ENCODE measurements at regions not wholly inside any gene's neighbourhood (a gene's known extent, or its start where the extent isn't known, plus 50 kb on each side); places are given as distances from the start of the nearest gene placed in this dataset.

DNA sequence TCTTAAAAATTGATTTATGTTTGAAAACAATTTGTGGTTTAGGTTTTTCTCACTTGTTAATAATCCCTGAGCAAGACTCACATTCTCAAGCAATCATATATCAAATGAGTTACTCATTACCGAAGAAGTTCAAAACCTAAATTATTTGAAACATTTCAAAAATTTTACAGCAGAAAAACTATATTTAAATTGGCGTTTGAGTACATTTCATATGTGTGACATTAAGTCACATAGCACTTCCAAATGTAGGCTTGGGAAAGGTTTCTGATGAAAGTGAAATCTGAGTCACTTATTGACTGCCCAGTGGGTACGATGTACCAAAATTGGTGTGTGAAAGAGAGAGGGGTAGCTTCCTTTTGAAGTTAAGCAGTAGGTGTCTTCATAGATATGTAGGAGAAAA lies 411.4 kb upstream of the SGCD start:
- DNase-seq: peak in 1 of 3 donors; percentile 53

DNA sequence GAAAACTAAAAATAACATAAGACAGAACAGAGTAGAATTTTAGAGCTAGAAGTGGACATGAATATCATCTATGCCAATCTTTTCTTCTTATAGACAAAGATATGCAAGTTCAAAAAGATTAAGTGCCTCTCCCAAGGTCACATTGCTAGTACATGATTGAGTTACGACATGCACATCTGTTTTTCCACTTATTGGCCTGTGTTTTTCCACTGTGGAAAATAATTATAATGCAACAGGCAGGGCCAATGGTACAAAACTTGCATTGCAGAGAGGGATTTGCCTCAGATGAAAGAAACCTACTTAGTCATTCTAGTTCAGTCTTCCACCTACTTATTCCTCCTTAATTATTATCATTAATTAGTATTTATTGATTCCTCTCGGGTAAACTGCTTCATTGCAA lies 407.8 kb upstream of the SGCD start:
- peak; percentile 82 to 93 (median 83) for DNase-seq

DNA sequence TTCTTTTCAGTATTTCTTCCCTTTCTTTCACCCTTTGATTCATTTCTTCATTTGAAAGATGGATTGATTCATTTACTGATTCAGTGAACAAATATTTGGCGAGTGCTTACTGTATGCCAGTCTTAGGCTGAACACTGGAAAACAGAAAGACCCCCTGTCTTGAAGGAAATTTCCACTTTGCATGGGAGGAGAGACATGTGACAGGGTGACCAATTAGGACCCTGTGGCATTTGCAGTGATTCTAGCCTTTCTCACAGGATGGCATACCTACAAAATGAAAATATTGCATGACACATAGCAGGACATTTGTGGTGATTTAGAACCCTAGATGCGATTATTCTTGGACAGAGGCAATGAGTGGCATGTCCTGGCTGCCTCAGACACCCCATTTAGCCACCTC lies 407.2 kb upstream of the SGCD start:
- no peak for DNase-seq

DNA sequence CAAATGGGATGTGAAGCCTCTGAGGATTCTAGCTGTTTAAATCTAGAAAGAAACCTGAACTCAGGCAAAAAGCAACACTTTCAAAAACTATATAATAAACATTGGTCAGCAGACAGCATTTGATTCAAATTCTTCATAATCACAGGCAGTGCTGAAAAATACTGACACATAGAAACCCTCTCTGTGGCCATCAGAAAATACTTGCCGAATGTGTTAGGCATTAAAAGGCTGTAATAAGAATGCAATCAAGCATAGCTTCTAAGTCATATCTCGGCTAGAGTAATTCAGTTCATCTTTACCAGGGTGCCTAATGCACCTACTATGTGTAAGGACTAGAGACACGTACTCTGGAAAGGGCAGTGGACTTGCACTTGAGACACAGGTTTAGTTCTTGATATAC lies 405.3 kb upstream of the SGCD start:
- no peak for DNase-seq

DNA sequence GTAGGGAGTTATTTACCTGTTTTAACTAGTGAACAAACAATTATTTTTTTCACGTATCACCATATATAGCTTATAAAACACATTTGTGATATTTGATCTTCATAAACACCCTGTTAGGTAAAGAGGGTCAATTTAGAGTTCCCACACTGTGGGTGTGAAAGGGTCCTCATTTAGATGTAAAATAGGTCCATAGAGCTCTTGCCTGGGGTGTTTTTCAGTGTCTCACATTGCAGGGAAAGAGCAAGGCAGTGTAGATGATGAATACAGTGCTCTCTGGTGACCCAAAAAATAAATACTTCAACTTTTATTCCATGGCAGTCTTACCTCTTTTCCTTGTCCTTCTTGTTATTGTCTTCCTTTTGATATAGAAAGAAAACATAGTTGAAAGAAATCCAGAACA lies 403.2 kb upstream of the SGCD start:
- no peak for DNase-seq

DNA sequence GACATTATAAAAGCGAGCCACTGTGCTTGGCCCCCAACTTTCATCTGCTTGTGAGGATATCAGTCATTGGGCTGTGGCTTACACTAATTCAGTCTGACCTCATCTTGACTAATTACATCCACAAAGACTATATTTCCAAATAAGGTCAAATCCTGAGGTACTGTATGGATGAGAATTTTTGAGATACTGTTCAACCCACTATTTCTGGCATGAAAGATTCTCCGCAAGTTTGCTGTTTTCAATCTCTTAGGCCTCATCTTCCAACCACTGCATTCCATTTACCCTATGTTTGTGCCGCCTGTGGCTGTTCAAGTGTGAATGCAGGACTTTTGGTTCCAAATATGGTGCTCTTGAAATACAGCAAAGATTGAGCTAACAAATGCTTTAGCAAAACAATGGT lies 400.9 kb upstream of the SGCD start:
- DNase-seq: peak in 1 of 3 donors; percentile 88

DNA sequence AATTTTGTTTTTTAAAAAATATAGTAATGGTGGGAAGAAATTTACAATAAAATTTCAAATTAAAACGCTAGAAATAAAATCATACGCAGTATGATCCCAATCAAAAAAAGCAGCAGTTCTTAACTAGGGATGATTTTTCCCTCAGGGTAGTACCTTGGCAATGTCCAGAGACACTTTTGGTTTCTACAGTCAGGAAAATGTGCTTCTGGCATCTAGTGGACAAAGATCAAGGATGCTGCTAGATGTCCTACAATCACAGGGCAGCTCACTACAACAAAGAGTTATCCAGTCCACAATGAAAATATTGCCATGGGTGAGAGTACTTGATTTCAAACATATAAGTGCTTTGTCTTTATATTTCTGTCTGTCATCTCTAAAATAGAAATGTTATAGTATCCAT lies 400.2 kb upstream of the SGCD start:
- DNase-seq: no peak

DNA sequence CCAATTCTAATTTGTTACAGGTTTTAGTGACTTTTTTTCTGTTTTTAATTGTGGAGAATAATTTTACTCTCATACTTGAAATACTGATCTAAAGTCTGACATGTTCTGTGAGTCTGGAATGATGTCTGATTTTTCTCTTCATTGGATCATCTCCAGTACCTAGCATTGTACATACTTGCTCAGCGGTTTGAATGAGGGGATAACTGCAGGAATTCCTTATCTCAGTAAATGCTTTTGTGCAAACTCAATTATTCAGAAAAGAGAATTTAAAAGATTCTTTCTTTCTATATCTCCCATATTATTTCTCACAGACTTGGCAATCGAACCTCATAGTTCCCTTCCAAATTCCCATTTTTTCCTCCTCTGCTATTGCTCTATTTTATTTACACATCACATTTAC lies 397.9 kb upstream of the SGCD start:
- no peak for DNase-seq

DNA sequence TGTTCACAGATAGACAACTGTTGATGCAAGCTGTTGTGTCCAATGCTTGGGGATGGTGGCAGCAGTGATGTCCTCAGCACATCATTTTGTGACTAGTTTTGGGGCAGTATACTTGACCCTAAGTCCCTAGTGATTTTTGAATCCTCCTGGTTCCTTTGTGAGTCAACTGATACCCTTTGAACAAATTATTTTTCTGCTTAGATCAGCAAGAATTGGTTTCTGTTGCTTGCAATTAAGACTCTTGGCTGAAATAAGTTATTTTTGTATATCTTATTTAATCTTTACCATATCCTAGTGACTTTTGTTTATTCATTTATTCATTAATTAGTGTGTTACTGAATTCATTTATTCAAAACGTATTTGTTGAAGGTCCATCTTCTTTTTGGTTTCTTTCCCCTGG lies 392.0 kb upstream of the SGCD start:
- no peak for DNase-seq

DNA sequence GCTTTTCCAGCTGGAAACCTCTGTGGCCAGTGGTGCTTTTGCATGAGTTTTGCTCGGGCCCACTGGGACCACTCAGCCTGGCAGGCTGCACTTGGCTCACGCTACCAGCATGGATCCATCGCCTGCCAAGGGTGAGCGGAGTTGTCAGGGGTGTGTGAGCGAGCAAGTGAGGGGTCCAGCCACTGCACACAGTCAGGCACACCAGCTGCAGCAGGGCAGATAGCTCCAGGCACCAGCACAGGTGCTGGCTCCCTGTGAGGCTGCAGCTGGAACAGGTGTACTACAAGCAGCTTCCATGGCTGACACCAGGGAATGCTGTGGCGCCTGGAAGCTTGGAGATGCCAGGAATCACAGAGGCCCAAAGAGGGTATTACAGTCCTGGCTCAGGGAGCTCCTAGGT lies 391.2 kb upstream of the SGCD start:
- no peak for DNase-seq

DNA sequence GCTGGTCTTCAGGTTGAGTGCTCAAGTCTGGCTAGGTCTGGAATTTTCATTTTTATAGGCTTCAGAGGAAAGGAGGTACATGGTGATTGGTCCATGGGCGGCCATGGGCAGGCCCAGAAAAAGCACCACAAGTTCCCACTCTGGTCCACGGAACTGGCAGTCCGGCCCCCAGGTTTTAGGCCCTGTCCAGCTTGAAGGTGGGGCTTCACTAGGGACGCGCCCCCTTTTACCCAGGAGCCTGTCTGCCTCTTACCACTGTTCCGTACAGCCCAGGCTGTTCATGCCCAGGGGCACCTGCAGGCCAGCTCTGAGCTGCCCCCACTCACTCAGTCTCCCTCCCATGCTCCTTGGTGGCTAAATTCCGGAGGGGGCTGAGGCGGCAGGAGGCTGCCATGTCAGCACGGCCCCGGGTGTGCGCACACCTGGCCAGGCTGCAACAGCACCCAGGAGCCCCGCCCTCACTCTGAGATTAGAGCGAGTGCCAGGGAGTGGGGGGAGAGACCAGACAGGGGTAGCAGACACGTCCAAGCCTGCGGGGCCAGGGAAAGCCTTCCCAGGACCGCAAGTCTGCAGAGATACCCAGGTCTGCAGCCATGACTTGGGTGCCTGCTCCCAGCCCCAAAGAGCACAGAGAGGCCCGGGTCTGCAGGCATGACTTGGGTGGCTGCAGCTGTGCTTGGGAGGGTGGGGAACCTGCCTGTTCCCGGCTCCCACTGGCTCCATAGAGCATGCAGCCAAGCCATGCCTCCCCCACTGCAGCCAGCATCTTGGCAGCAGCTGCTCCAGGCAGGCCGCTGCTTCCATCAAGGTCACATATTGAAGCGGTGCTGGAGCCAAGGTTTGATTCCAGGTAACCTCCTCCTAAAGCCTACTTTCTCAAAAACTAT lies 390.2 kb upstream of the SGCD start:
- peak in 1 of 3 donors; percentile 19 for DNase-seq

DNA sequence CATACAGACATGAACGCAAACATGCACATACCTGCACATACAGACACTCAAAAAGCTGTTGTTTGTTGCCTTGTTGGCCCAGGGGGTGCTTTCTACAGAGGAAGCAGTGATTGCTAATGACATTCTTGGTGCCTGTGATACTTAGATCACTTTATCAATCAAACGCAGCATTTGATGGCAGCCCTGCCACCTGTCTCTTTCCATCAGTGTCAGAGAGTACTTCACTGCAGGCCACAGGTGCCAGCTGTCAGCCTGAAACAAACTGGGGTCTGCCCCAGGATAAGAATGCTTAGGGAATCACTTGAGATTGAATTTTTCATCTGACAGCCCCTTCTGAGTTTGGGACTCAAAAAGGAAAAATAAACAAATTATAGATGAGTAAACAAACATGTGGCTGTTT lies 388.9 kb upstream of the SGCD start:
- DNase-seq: peak in 1 of 3 donors; percentile 23

DNA sequence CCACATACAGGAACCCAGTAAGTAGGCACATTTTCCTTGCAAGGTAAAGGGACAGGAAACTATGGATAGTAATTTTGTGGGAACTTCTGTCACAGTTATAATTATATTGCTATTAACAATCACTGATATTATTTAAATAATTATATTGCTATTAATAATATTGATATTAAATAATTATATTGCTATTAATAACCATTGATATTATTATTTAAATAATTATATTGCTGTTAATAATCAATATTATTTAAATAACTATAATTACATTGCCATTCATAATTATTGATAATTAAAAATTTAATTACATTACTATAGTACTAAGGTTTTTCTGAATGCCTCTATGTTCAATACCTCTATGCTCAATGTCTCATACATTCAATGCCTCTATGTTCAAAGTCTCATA lies 385.6 kb upstream of the SGCD start:
- DNase-seq: no peak

DNA sequence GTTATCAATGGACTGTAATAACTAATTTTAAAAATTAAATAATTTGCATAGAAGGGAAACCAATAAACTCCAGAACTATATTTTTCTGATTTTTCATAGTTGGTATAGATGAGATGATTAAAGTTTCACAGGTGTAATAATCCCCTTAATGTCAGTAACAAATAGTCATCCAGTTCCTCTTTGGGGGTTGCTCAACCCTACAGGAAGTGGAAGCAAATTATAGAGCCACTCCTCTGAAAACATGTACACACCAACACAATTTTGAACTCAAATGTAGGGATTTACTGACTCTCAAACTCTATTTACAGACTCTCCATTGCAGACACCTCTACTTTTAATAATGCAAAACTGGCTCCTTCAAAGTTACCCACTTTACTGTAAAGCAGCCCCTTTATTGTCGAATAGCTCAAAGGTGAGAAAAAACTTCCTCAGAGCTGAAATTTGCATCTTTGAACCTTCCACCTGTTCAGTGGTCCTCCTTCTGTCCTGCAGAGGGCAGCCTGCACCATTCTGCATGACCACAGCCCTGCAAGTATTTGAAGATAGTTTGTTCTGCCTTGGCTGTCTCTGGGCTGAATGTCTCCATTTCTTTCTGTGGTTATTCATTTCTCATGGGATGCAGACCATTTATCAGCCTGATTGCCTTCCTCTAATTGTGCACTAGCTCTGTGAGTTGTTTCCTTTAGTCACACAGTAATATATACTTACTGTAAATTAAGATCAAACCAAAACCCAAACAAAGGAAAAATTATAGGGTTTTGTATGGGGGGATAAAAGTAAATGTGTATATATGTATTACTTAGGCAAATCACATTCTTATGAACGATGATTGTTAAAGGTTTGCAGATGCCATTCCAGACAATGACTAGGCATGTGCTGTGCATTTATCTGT lies 383.2 kb upstream of the SGCD start:
- peak; percentile 51 to 77 (median 51) for DNase-seq

DNA sequence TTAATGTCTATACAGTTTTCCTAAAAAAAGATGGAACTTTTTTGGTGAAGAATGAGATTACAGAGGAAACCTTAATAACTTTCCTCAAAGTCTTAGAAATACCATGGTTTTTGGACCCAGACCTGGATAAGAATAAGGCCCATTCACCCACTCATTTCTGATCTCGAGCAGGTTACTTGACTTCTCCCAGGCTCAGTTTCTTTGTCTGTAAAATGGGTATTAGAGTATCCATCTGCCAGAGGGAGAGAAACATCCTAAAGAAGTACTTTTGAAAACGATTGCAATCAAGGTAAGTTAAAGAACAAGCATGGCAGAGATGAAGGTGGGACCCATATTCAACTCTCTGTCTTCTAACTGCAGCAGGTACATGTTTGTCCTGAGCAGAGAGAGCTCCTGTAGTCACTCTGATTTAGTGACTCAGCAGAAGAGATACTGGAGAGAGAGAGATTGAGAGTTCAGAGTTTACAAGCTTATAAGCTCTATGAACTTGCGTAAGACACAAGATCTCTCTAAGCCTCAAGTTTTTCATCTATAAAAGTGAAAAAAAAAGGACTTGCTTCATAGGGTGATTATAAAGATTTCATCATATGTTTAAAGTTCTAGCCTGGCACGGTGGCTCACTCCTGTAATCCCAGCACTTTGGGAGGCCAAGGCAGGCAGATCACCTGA lies 379.4 kb upstream of the SGCD start:
- no peak for DNase-seq

DNA sequence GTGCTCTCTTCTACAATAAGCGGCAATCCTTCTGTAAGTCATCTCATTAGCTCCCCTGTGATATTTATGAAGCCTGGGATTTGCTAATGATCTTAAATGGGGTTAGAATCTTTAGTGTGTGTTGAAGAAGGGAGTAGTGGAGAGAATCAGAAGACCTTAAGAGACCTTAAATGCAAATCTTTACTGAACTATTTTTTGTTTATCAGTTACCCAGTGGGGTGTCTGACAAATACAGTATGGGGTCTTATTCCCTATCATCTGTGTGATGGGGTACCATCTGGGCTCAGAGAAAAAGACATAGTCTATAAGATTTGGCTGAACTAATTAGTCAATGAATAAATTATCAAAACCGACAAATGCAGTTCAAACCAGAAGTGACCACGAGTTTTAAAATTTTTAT lies 378.4 kb upstream of the SGCD start:
- DNase-seq: no peak

DNA sequence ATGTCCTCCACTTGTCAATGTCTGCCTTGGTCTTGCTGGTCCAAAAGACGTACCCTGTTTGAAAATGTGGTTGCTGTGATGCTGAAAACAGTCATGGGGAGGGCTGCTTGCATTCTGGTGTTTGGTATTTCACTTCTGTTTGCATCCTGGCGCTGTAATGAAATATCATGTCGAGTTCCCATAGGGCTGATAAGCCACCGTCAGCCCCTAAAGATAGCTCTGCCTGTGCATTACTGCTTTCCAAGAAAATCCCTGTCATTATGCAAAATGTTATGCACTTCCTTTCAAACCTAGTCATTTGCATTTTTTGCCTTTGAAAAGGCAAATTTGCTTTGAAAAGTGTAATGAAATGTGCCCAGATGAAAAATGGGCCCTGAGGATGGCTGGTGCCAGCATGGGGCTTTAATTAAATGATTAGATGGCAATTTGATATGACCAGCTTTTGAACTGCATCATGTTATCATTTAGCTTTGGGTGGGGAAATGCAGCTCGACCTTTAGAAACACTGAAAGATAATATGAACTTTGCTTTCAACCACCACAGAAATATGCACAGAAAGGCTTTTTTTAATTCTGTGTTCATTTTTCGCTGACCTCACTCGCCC lies 374.4 kb upstream of the SGCD start:
- DNase-seq: no peak

DNA sequence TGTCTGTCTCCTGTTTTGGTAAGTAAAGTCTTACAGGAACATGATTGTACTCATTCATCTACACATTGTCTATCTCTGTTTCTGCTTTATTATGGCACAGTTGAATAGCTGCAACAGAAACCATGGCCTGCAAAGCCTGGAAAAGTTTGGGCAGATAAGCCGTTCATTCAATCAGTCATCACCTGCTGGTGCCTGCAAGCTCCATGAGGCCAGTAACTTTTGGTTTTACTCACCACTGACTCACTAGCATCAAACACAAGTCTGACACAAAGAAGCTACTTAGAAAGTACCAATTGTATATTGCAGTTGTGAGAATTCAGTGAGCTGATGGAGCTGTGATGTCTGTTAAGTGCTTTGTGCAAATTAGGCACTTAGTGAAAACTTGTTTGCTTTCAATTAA lies 373.6 kb upstream of the SGCD start:
- DNase-seq: no peak

DNA sequence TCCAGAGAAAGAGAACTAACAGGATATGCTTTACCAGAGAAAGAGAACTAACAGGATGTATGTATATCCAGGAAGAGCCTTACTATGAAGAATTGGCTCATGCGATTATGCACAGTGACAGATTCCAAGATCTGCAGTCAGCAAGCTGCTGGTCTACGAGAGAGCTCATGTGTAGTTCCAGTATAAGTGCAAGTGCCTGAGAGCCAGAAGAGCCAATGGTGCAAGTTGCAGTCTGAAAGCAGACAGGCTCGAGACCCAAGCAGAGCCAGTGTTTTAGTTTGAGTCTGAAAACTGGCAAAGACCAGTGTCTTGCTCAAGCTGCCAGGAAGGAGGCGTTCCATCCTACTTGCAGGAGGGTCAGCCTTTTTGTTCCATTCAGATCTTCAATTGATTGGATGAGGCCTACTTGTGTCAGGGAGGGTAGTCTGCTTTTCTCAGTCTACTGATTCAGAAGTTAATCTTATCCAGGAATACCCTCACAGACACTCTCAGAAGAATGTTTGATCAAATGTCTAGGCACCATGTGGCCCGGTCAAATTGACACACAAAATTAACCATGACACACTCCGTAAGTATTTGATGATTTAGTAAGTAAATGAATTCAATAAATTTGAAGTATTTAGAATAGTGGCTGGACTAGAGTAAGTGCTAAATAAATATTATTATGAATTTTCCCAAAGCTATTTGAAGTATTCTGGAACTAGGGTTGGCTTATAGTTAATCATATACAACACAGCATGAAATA lies 372.1 kb upstream of the SGCD start:
- peak; percentile 62 to 80 (median 71) for DNase-seq

DNA sequence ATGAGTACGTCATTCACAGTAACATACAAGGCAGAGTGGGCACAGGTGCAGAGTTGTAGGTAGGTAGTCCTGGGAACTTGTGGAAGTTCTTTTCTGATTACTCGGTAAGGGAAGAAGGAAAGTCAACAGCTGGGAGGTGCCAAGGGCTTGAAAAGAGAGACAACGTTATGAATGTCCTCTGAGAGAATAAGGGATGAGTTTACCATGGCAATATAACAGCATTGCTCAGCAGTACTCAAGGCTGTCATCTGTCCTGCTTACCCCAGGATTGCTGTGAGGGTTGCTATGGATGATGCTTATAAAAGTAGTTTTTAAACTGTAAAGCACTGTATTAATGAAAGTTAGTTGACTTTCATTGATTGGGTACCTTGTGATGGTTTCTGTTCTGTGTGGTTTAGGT lies 369.1 kb upstream of the SGCD start:
- DNase-seq: no peak

DNA sequence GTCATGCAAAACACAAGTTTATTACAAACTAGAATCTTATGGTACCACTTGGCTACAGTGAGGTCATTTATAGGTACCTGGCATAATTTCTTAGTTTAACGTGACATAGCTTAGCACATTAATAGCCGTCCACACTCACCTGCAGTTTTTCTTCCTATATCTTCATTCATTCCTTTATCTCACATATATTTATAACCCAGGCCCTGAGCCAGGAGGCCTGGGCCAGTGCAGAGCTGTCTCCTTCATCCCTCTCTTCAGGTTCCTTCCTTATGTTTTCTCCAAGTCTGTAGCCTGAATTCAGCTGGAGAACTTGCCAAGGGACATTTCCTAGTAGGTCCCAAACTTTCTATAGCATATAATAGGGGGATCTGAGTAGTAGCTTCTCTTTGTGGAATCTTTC lies 367.9 kb upstream of the SGCD start:
- no peak for DNase-seq
